NT2/D1 (cell line): ENCODE measurements at regions not wholly inside any gene's neighbourhood (a gene's known extent, or its start where the extent isn't known, plus 50 kb on each side); places are given as distances from the start of the nearest gene placed in this dataset.

Source experiments
- YY1 ChIP-seq: IDR thresholded peaks from 2 replicates; pipeline ENCODE4 v1.6.1; 2011; ENCODE audit not compliant: insufficient read length, insufficient read depth
- ZNF274 ChIP-seq: IDR thresholded peaks from 2 replicates; pipeline ENCODE4 v1.6.1; 2011; ENCODE audit warnings: mild to moderate bottlenecking, low read depth, low read length

GRCh38 chr6:21732731-21733130 is 139.2 kb downstream of the SOX4 start:
- TF ChIP-seq YY1 (no peak), ZNF274 (no peak)
